SK-N-SH (cell line): ENCODE measurements at regions not wholly inside any gene's neighbourhood (a gene's known extent, or its start where the extent isn't known, plus 50 kb on each side); places are given as distances from the start of the nearest gene placed in this dataset.

Experiments used
- CTCF ChIP-seq: fragments of 200-600 bp; sonication (generic); IDR thresholded peaks from 2 replicates; pipeline ENCODE4 v1.6.1; 2017; ENCODE audit warnings: antibody characterized with exemption, mild to moderate bottlenecking, moderate library complexity
- GABPA ChIP-seq: IDR thresholded peaks from 2 replicates; pipeline ENCODE4 v1.4.0; 2012; ENCODE audit warnings: low read depth, mild to moderate bottlenecking
- MEF2A ChIP-seq: IDR thresholded peaks from 2 replicates; pipeline ENCODE4 v1.4.0; 2012; ENCODE audit warnings: low read depth, borderline replicate concordance
- NFIC ChIP-seq: IDR thresholded peaks from 2 replicates; pipeline ENCODE4 v1.4.0; 2012; ENCODE audit warnings: borderline replicate concordance
- SIN3A ChIP-seq: IDR thresholded peaks from 2 replicates; pipeline ENCODE4 v1.6.1; 2012; ENCODE audit warnings: low read depth, mild to moderate bottlenecking, low read length, moderate library complexity, borderline replicate concordance
- SMC3 ChIP-seq: IDR thresholded peaks from 2 replicates; pipeline ENCODE4 v1.6.1; 2012; ENCODE audit warnings: low read depth, low read length, improper control_type of control experiment
- TAF1 ChIP-seq: IDR thresholded peaks from 2 replicates; pipeline ENCODE4 v1.6.1; 2012; ENCODE audit warnings: low read depth, mild to moderate bottlenecking, low read length, moderate library complexity, borderline replicate concordance

- TF ChIP-seq MEF2A (no peak), GABPA (no peak), SMC3 (no peak), TAF1 (no peak), CTCF (no peak), SIN3A (no peak), NFIC (no peak)
Measured at GRCh38 chr6:170456886-170457698, 96.0 kb downstream of the PSMB1 start.
